ENCODE measurements at regions not wholly inside any gene's neighbourhood (a gene's known extent, or its start where the extent isn't known, plus 50 kb on each side); places are given as distances from the start of the nearest gene placed in this dataset.
"Not testable (repeated sequence)": the region's sequence is repeated elsewhere in the genome, so short reads cannot be mapped to it uniquely, and the experiment has no call there.

- no peak for DNase-seq
- TF ChIP-seq POLR2A (IDR thresholded peaks at IDR 0.05; ENCODE audit: low read length): no peak
- no peak for TF ChIP-seq GATA1 (IDR thresholded peaks at IDR 0.05; ENCODE audit: low read depth, low read length)
Measured at GRCh38 chr5:2102819-2103776, 220.4 kb upstream of the IRX4 start.

GRCh38 chr5:2101685-2102084 is 219.0 kb upstream of the IRX4 start:
- no peak for TF ChIP-seq POLR2A (IDR thresholded peaks at IDR 0.05; ENCODE audit: low read length)
- no peak for TF ChIP-seq GATA1 (IDR thresholded peaks at IDR 0.05; ENCODE audit: low read depth, low read length)
- DNase-seq: no peak

- no peak for TF ChIP-seq POLR2A (IDR thresholded peaks at IDR 0.05; ENCODE audit: low read length)
- no peak for DNase-seq
Measured at GRCh38 chr5:2096887-2097505, 214.3 kb upstream of the IRX4 start.

GRCh38 chr5:2095011-2095410 is 212.3 kb upstream of the IRX4 start:
- TF ChIP-seq GATA1 (IDR thresholded peaks at IDR 0.05; ENCODE audit: low read depth, low read length) (no peak), POLR2A (IDR thresholded peaks at IDR 0.05; ENCODE audit: low read length) (no peak)
- no peak for DNase-seq

GRCh38 chr5:2094616-2094995 is 211.9 kb upstream of the IRX4 start:
- no peak for TF ChIP-seq GATA1 (IDR thresholded peaks at IDR 0.05; ENCODE audit: low read depth, low read length)
- TF ChIP-seq POLR2A (IDR thresholded peaks at IDR 0.05; ENCODE audit: low read length): no peak
- no peak for DNase-seq

- DNase-seq: no peak
- TF ChIP-seq GATA1 (IDR thresholded peaks at IDR 0.05; ENCODE audit: low read depth, low read length): no peak
- no peak for TF ChIP-seq POLR2A (IDR thresholded peaks at IDR 0.05; ENCODE audit: low read length)
Measured at GRCh38 chr5:2093859-2094615, 211.3 kb upstream of the IRX4 start.

GRCh38 chr5:2091921-2092320 is 209.2 kb upstream of the IRX4 start:
- no peak for DNase-seq
- TF ChIP-seq POLR2A (IDR thresholded peaks at IDR 0.05; ENCODE audit: low read length) (no peak), GATA1 (IDR thresholded peaks at IDR 0.05; ENCODE audit: low read depth, low read length) (no peak)

GRCh38 chr5:2087980-2088379 is 205.3 kb upstream of the IRX4 start:
- TF ChIP-seq GATA1 (IDR thresholded peaks at IDR 0.05; ENCODE audit: low read depth, low read length) (no peak), POLR2A (IDR thresholded peaks at IDR 0.05; ENCODE audit: low read length) (no peak)
- no peak for DNase-seq

- DNase-seq: no peak
- TF ChIP-seq POLR2A (IDR thresholded peaks at IDR 0.05; ENCODE audit: low read length): no peak
- no peak for TF ChIP-seq GATA1 (IDR thresholded peaks at IDR 0.05; ENCODE audit: low read depth, low read length)
Measured at GRCh38 chr5:2075365-2075764, 192.6 kb upstream of the IRX4 start.

GRCh38 chr5:2071562-2071961 is 188.8 kb upstream of the IRX4 start:
- DNase-seq: no peak
- no peak for TF ChIP-seq POLR2A (IDR thresholded peaks at IDR 0.05; ENCODE audit: low read length)

GRCh38 chr5:2070787-2071186 is 188.1 kb upstream of the IRX4 start:
- peak in 1 of 2 experiments; percentile 2 for DNase-seq

GRCh38 chr5:2068531-2068930 is 185.8 kb upstream of the IRX4 start:
- no peak for DNase-seq
- TF ChIP-seq GATA1 (IDR thresholded peaks at IDR 0.05; ENCODE audit: low read depth, low read length): no peak
- no peak for TF ChIP-seq POLR2A (IDR thresholded peaks at IDR 0.05; ENCODE audit: low read length)

GRCh38 chr5:2066373-2066772 is 183.6 kb upstream of the IRX4 start:
- DNase-seq: no peak

GRCh38 chr5:2063380-2063779 is 180.7 kb upstream of the IRX4 start:
- not testable (repeated sequence) for DNase-seq

More at GRCh38 chr5:2066373-2066772, 183.6 kb upstream of the IRX4 start:
- TF ChIP-seq POLR2A (IDR thresholded peaks at IDR 0.05; ENCODE audit: low read length) (no peak), GATA1 (IDR thresholded peaks at IDR 0.05; ENCODE audit: low read depth, low read length) (no peak)

- TF ChIP-seq GATA1 (IDR thresholded peaks at IDR 0.05; ENCODE audit: low read depth, low read length) (no peak), POLR2A (IDR thresholded peaks at IDR 0.05; ENCODE audit: low read length) (no peak)
- no peak for DNase-seq
Measured at GRCh38 chr5:2052687-2053086, 170.0 kb upstream of the IRX4 start.
